Vagina (tissue), 2 donors: ENCODE measurements at regions not wholly inside any gene's neighbourhood (a gene's known extent, or its start where the extent isn't known, plus 50 kb on each side); places are given as distances from the start of the nearest gene placed in this dataset.

ENCODE experiments used
- POLR2A ChIP-seq, 2 donors: fragments of 450-650 bp; IDR thresholded peaks; one replicate each; pipeline ENCODE4 v1.6.1; 2017; ENCODE audit warnings: antibody characterized with exemption in 2 of 2, mild to moderate bottlenecking in 2 of 2, moderate library complexity in 2 of 2
- POLR2AphosphoS5 ChIP-seq, 2 donors: sonication (generic); formaldehyde crosslinking; IDR thresholded peaks; one replicate each; pipeline ENCODE4 v1.9.0; 2017; ENCODE audit warnings: antibody characterized with exemption in 2 of 2, mild to moderate bottlenecking in 2 of 2, low read depth in 1 of 2; ENCODE audit not compliant: insufficient read depth in 1 of 2
- TF ChIP-seq, protein P1 (sequence below), 3 experiments: fragments of 450-650 bp in 2 of 3; fragments of 200-600 bp in 1 of 3; sonication (generic) in 1 of 3; IDR thresholded peaks; one replicate each; pipeline ENCODE4 v1.5.1; 2017 to 2019; ENCODE audit warnings: antibody characterized with exemption in 3 of 3, mild to moderate bottlenecking in 2 of 3, moderate library complexity in 2 of 3

DNA sequence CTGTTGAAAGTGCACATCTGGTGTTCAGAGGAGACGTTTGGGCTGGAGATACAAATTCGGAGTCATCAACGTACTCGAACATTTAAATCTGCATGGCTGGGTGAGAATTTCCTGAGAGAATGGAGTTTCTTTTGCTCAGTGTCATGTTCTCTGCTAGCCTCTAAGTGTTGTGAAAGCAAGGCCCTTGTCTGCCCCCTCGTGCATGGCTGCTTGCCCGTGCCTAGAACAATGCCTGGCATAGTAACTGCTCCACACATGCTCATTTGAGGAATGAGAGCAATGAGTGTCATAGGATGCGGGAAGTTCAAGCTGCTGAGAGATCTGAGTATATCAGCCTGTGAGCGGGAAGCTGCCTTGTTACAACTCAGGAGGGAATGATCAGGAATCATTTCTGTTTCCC lies 171.1 kb upstream of the CSF3R start:
- TF ChIP-seq POLR2AphosphoS5 (IDR thresholded peaks at IDR 0.05; ENCODE audit: insufficient read depth in 1 of 2, low read depth in 1 of 2) (no peak), POLR2A (IDR thresholded peaks at IDR 0.05) (no peak)
- TF ChIP-seq, protein P1, sequence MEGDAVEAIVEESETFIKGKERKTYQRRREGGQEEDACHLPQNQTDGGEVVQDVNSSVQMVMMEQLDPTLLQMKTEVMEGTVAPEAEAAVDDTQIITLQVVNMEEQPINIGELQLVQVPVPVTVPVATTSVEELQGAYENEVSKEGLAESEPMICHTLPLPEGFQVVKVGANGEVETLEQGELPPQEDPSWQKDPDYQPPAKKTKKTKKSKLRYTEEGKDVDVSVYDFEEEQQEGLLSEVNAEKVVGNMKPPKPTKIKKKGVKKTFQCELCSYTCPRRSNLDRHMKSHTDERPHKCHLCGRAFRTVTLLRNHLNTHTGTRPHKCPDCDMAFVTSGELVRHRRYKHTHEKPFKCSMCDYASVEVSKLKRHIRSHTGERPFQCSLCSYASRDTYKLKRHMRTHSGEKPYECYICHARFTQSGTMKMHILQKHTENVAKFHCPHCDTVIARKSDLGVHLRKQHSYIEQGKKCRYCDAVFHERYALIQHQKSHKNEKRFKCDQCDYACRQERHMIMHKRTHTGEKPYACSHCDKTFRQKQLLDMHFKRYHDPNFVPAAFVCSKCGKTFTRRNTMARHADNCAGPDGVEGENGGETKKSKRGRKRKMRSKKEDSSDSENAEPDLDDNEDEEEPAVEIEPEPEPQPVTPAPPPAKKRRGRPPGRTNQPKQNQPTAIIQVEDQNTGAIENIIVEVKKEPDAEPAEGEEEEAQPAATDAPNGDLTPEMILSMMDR (IDR thresholded peaks at IDR 0.05): no peak
